ENCODE measurements at regions not wholly inside any gene's neighbourhood (a gene's known extent, or its start where the extent isn't known, plus 50 kb on each side); places are given as distances from the start of the nearest gene placed in this dataset.

GRCh38 chr6:91140449-91140848, 553.6 kb upstream of the MAP3K7 start:
- H3K4me3 ChIP-seq (replicated peaks in 1 of 4; ENCODE audit: control extremely low read depth in 1 of 4, insufficient read depth in 1 of 4, low read depth in 3 of 4, low read length in 4 of 4): no peak overlapping the region
- no peak overlapping the region for H3K4me2 ChIP-seq (ENCODE audit: extremely low read depth, insufficient read depth, low read length)
- H3K36me3 ChIP-seq (ENCODE audit: control insufficient read depth, insufficient read depth, low read length): no peaks in the 10 kb centered on the region
- no peak overlapping the region for H2AFZ ChIP-seq (ENCODE audit: low read length)
- no peak for TF ChIP-seq EZH2 (IDR thresholded peaks at IDR 0.05; ENCODE audit: low read length, missing control alignments)
- no peak for TF ChIP-seq CTCF (conservative IDR thresholded peaks at IDR 0.05 in 1 of 2, IDR thresholded peaks at IDR 0.05 in 1 of 2; ENCODE audit: low read depth in 1 of 2, low read length in 2 of 2)
- no peaks in the 10 kb centered on the region for H3K9me3 ChIP-seq (ENCODE audit: control insufficient read depth, insufficient read depth, low read depth, low read length)
- no peaks in the 10 kb centered on the region for H3K79me2 ChIP-seq (ENCODE audit: control insufficient read depth, insufficient read depth, low read length)
- H3K4me1 ChIP-seq (ENCODE audit: control insufficient read depth, extremely low read depth, insufficient read depth, low read length): no peaks in the 10 kb centered on the region
- H3K9ac ChIP-seq (ENCODE audit: insufficient read depth, low read length): no peak overlapping the region
- no peak for DNase-seq (ENCODE audit: low read depth in 2 of 2)
- no peaks in the 10 kb centered on the region for H4K20me1 ChIP-seq (ENCODE audit: control insufficient read depth, extremely low read depth, insufficient read depth, low read length)
- no peak overlapping the region for H3K27ac ChIP-seq (ENCODE audit: insufficient read depth, low read length)
- H3K27me3 ChIP-seq (ENCODE audit: control insufficient read depth, insufficient read depth, low read length): no peaks in the 10 kb centered on the region

GRCh38 chr6:91137286-91137685, 550.4 kb upstream of the MAP3K7 start:
- Histone ChIP-seq H4K20me1 (ENCODE audit: control insufficient read depth, extremely low read depth, insufficient read depth, low read length) (no peaks in the 10 kb centered on the region), H3K36me3 (ENCODE audit: control insufficient read depth, insufficient read depth, low read length) (no peaks in the 10 kb centered on the region), H3K27me3 (ENCODE audit: control insufficient read depth, insufficient read depth, low read length) (no peaks in the 10 kb centered on the region), H3K9ac (ENCODE audit: insufficient read depth, low read length) (no peak overlapping the region), H3K4me1 (ENCODE audit: control insufficient read depth, extremely low read depth, insufficient read depth, low read length) (no peaks in the 10 kb centered on the region), H3K4me2 (ENCODE audit: extremely low read depth, insufficient read depth, low read length) (no peak overlapping the region), H3K9me3 (ENCODE audit: control insufficient read depth, insufficient read depth, low read depth, low read length) (no peaks in the 10 kb centered on the region), H3K27ac (ENCODE audit: insufficient read depth, low read length) (no peak overlapping the region), H3K4me3 (replicated peaks in 1 of 4; ENCODE audit: control extremely low read depth in 1 of 4, insufficient read depth in 1 of 4, low read depth in 3 of 4, low read length in 4 of 4) (no peak overlapping the region), H2AFZ (ENCODE audit: low read length) (no peak overlapping the region), H3K79me2 (ENCODE audit: control insufficient read depth, insufficient read depth, low read length) (no peaks in the 10 kb centered on the region)
- no peak for DNase-seq (ENCODE audit: low read depth in 2 of 2)
- TF ChIP-seq EZH2 (IDR thresholded peaks at IDR 0.05; ENCODE audit: low read length, missing control alignments) (no peak), CTCF (conservative IDR thresholded peaks at IDR 0.05 in 1 of 2, IDR thresholded peaks at IDR 0.05 in 1 of 2; ENCODE audit: low read depth in 1 of 2, low read length in 2 of 2) (no peak)

GRCh38 chr6:91135406-91136103, 548.7 kb upstream of the MAP3K7 start:
- TF ChIP-seq EZH2 (IDR thresholded peaks at IDR 0.05; ENCODE audit: low read length, missing control alignments) (no peak), CTCF (conservative IDR thresholded peaks at IDR 0.05 in 1 of 2, IDR thresholded peaks at IDR 0.05 in 1 of 2; ENCODE audit: low read depth in 1 of 2, low read length in 2 of 2) (no peak)
- Histone ChIP-seq H3K27ac (ENCODE audit: insufficient read depth, low read length) (no peak overlapping the region), H3K9ac (ENCODE audit: insufficient read depth, low read length) (no peak overlapping the region), H3K36me3 (ENCODE audit: control insufficient read depth, insufficient read depth, low read length) (no peaks in the 10 kb centered on the region), H3K9me3 (ENCODE audit: control insufficient read depth, insufficient read depth, low read depth, low read length) (no peaks in the 10 kb centered on the region), H3K4me1 (ENCODE audit: control insufficient read depth, extremely low read depth, insufficient read depth, low read length) (no peaks in the 10 kb centered on the region), H3K4me3 (replicated peaks in 1 of 4; ENCODE audit: control extremely low read depth in 1 of 4, insufficient read depth in 1 of 4, low read depth in 3 of 4, low read length in 4 of 4) (no peak overlapping the region), H2AFZ (ENCODE audit: low read length) (no peak overlapping the region), H3K27me3 (ENCODE audit: control insufficient read depth, insufficient read depth, low read length) (no peaks in the 10 kb centered on the region), H3K4me2 (ENCODE audit: extremely low read depth, insufficient read depth, low read length) (no peak overlapping the region), H4K20me1 (ENCODE audit: control insufficient read depth, extremely low read depth, insufficient read depth, low read length) (no peaks in the 10 kb centered on the region), H3K79me2 (ENCODE audit: control insufficient read depth, insufficient read depth, low read length) (no peaks in the 10 kb centered on the region)
- no peak for DNase-seq (ENCODE audit: low read depth in 2 of 2)

All from fibroblast of lung (primary cell).